NT2/D1 (cell line): ENCODE measurements at regions not wholly inside any gene's neighbourhood (a gene's known extent, or its start where the extent isn't known, plus 50 kb on each side); places are given as distances from the start of the nearest gene placed in this dataset.

Source experiments
- SUZ12 ChIP-seq: IDR thresholded peaks from 2 replicates; pipeline ENCODE4 v1.6.1; 2011; ENCODE audit not compliant: insufficient read length, insufficient read depth; ENCODE audit errors: extremely low read depth
- ZNF274 ChIP-seq: IDR thresholded peaks from 2 replicates; pipeline ENCODE4 v1.6.1; 2011; ENCODE audit warnings: mild to moderate bottlenecking, low read depth, low read length

GRCh38 chr4:153909672-153910071, 120.8 kb upstream of the SFRP2 start:
- TF ChIP-seq SUZ12 (no peak), ZNF274 (no peak)
